Adrenal gland (tissue), 5 donors: ENCODE measurements at regions not wholly inside any gene's neighbourhood (a gene's known extent, or its start where the extent isn't known, plus 50 kb on each side); places are given as distances from the start of the nearest gene placed in this dataset.

Source experiments
- CTCF ChIP-seq, 6 experiments: fragments of 450-650 bp in 4 of 6; fragments of 200-600 bp in 2 of 6; sonication (generic) in 1 of 6; IDR thresholded peaks; 1 replicate in 5 of 6; 2 replicates in 1 of 6; pipeline versions ENCODE4 v1.5.1 to v1.8.0; 2016 to 2021; ENCODE audit warnings: antibody characterized with exemption in 6 of 6, mild to moderate bottlenecking in 2 of 6, moderate library complexity in 1 of 6
- POLR2A ChIP-seq, 2 donors: fragments of 450-650 bp; IDR thresholded peaks; one replicate each; pipeline ENCODE4 v1.6.1; 2017; ENCODE audit warnings: antibody characterized with exemption in 2 of 2, mild to moderate bottlenecking in 2 of 2, moderate library complexity in 1 of 2
- donor health status: DM: no; HTN: no; CAD: no.

GRCh38 chr2:21328177-21328576, 204.4 kb downstream of the TDRD15 start:
- no peak for TF ChIP-seq CTCF (IDR thresholded peaks at IDR 0.05)
- no peak for TF ChIP-seq POLR2A (IDR thresholded peaks at IDR 0.05)
